A673 (cell line): ENCODE measurements at regions not wholly inside any gene's neighbourhood (a gene's known extent, or its start where the extent isn't known, plus 50 kb on each side); places are given as distances from the start of the nearest gene placed in this dataset.
A peak's percentile ranks its signal among the peaks of the same experiment; 100 is the strongest.

Source experiments
- BruUV-seq: library from RNA; stranded (reverse); fragments of 400-500 nt; replicated peaks from 2 replicates; lab custom pipeline; 2021; lab: Mats Ljungman, UMichigan
- CTCF ChIA-PET: fragments of 300-600 bp; sonication (Branson Sonifier 250); formaldehyde crosslinking; loops from one replicate; lab custom pipeline; 2022; ENCODE audit warnings: antibody characterized with exemption; lab: Charles Lee
- POLR2A ChIA-PET: fragments of 300-600 bp; sonication (Branson Sonifier 250); formaldehyde crosslinking; loops from one replicate; lab custom pipeline; 2022; ENCODE audit warnings: antibody characterized with exemption; ENCODE audit not compliant: low non-redundant PET; lab: Charles Lee
- DNase-seq: peaks from one replicate; pipeline ENCODE4 v3.0.0-alpha.2; 2015; ENCODE audit warnings: low spot score
- H3K27ac ChIP-seq: fragments of 200-600 bp; sonication (generic); 2 replicates; pipeline ENCODE4 v1.5.1; 2016; ENCODE audit warnings: mixed run types, low read depth, mild to moderate bottlenecking, mixed read lengths, antibody characterized with exemption, low read length; ENCODE audit not compliant: poor library complexity, severe bottlenecking
- H3K27me3 ChIP-seq: fragments of 200-600 bp; sonication (generic); replicated peaks from 2 replicates; pipeline ENCODE4 v1.6.1; 2017; ENCODE audit warnings: mixed run types, low read depth, mild to moderate bottlenecking, mixed read lengths, antibody characterized with exemption, low read length; ENCODE audit not compliant: insufficient read depth, poor library complexity
- H3K36me3 ChIP-seq: fragments of 200-600 bp; sonication (generic); 2 replicates; pipeline ENCODE4 v1.6.1; 2016; ENCODE audit warnings: mixed run types, mild to moderate bottlenecking, mixed read lengths, antibody characterized with exemption, low read length; ENCODE audit not compliant: insufficient read depth, poor library complexity, severe bottlenecking
- H3K4me1 ChIP-seq: fragments of 200-600 bp; sonication (generic); 2 replicates; pipeline ENCODE4 v1.6.1; 2017; ENCODE audit warnings: mixed run types, mild to moderate bottlenecking, mixed read lengths, antibody characterized with exemption, low read length; ENCODE audit not compliant: insufficient read depth, poor library complexity, severe bottlenecking
- H3K4me3 ChIP-seq: fragments of 200-600 bp; sonication (generic); 2 replicates; pipeline ENCODE4 v1.5.1; 2016; ENCODE audit warnings: low read depth, mixed run types, mild to moderate bottlenecking, mixed read lengths, low read length; ENCODE audit not compliant: poor library complexity, severe bottlenecking
- H3K9me3 ChIP-seq: fragments of 200-600 bp; sonication (generic); 2 replicates; pipeline ENCODE4 v1.6.1; 2016; ENCODE audit warnings: mixed run types, low read depth, mild to moderate bottlenecking, mixed read lengths, antibody characterized with exemption, low read length; ENCODE audit not compliant: poor library complexity, severe bottlenecking
- EZH2 ChIP-seq: fragments of 200-600 bp; sonication (generic); IDR thresholded peaks from 2 replicates; pipeline ENCODE4 v1.6.1; 2017; ENCODE audit warnings: borderline replicate concordance, low read depth, mild to moderate bottlenecking, mixed read lengths, antibody characterized with exemption, low read length; ENCODE audit not compliant: poor library complexity, severe bottlenecking
- intact Hi-C: fragments of 100-400 bp; cut with micrococcal nuclease; formaldehyde crosslinking; loops from one replicate; pipeline ENCODE4 v1.10.0; 2022; ENCODE audit not compliant: unreplicated experiment
- TF ChIP-seq, protein P1 (sequence below): fragments of 300-800, 200-600 bp; sonication (generic); conservative IDR thresholded peaks from 2 replicates; pipeline ENCODE4 v1.5.1; 2017; ENCODE audit warnings: low read depth, mild to moderate bottlenecking, antibody characterized with exemption, low read length, moderate library complexity, mixed read lengths

DNA sequence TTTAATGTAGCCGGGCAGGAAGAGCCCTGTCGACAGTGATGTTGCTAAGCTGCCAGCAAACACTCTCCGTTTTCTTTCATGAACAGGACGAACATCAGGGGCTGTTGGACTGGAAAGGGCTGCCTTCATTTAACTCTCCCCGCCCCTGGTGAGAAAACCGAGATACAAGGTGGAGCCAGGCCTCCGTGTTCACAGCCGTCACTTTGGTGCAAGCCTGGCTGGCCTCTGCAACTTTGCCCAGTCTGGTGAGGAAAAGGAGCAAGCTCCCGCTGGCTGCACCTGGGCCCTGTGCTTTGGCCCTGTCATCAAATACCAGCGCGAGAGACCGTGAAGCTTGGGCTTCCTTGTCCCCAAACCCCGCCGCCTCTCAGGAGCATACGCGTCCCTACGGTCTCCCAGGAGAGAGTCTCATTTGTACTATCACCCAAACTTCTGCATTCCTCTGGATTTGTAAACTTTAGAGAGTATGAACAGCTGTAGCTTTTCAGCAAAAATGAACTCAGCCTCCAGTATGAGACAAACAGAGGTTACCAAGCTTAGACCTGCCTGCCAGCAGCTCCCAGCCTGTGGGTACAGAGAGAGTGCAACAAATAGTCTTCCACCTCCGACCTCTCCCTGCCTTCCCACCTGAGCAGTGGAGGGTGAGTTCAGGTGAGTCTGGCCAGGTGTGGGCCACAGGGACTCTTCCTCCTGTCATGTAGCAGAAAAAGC, 445.3 kb upstream of the MGMT start:
- Histone ChIP-seq H3K27me3 (no peaks in the 10 kb centered on the region), H3K36me3 (no peaks in the 10 kb centered on the region), H3K4me3 (no peak overlapping the region), H3K27ac (peak overlapping the region; percentile 31), H3K9me3 (no peaks in the 10 kb centered on the region), H3K4me1 (peaks cover 55% of the 10 kb centered on the region)
- no peak for DNase-seq
- TF ChIP-seq, protein P1, sequence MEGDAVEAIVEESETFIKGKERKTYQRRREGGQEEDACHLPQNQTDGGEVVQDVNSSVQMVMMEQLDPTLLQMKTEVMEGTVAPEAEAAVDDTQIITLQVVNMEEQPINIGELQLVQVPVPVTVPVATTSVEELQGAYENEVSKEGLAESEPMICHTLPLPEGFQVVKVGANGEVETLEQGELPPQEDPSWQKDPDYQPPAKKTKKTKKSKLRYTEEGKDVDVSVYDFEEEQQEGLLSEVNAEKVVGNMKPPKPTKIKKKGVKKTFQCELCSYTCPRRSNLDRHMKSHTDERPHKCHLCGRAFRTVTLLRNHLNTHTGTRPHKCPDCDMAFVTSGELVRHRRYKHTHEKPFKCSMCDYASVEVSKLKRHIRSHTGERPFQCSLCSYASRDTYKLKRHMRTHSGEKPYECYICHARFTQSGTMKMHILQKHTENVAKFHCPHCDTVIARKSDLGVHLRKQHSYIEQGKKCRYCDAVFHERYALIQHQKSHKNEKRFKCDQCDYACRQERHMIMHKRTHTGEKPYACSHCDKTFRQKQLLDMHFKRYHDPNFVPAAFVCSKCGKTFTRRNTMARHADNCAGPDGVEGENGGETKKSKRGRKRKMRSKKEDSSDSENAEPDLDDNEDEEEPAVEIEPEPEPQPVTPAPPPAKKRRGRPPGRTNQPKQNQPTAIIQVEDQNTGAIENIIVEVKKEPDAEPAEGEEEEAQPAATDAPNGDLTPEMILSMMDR = no peak
- TF ChIP-seq EZH2 = no peak
- no TSS peak for BruUV-seq
- POLR2A ChIA-PET = no interaction called here
- intact Hi-C loops = loop anchor here (10.0 kb wide), 1 partner anchor 387 kb away; no protein-coding TSS in a partner anchor
- CTCF ChIA-PET = interaction anchor here (1.2 kb wide), 1 partner anchor 9 kb away, joined by 3 read pairs; no protein-coding TSS in a partner anchor

- TF ChIP-seq, protein P1 = no peak
- no peak for TF ChIP-seq EZH2
- peaks cover 68% of the 10 kb centered on the region for H3K4me1 ChIP-seq
- H3K27me3 ChIP-seq = no peaks in the 10 kb centered on the region
- no TSS peak for BruUV-seq
- intact Hi-C loops = loop anchor here (10.0 kb wide), 1 partner anchor 388 kb away; no protein-coding TSS in a partner anchor
- H3K27ac ChIP-seq = no peak overlapping the region
- no peak for DNase-seq
- no peak overlapping the region for H3K4me3 ChIP-seq
- CTCF ChIA-PET = no interaction called here
- POLR2A ChIA-PET = no interaction called here
- H3K9me3 ChIP-seq = no peaks in the 10 kb centered on the region
- no peaks in the 10 kb centered on the region for H3K36me3 ChIP-seq
These were observed 444.0 kb upstream of the MGMT start for GRCh38 chr10:129023082-129023481.

DNA sequence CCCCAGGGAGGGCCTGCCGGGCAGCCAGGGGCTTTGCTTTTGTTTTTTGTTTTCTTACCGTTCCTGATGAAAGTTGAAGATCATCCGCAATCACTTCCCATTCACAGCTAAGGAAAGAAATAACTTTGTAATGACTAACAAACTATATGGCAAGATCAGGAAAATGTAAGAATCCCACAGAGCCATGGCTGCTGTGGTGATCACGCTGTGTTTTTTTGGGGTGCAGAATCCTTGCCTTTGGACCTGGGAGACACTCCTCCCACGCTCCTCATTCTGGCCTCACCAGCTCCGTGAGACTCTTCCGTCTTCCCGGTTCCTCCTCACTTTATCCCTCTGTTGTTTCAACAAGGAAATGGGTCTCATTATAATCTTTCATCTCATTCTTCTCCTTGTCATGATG, 443.0 kb upstream of the MGMT start:
- intact Hi-C loops = loop anchor here (10.0 kb wide), 1 partner anchor 389 kb away; no protein-coding TSS in a partner anchor
- peak overlapping the region; percentile 38 for H3K27ac ChIP-seq
- peaks cover 75% of the 10 kb centered on the region for H3K4me1 ChIP-seq
- TF ChIP-seq EZH2 = no peak
- TF ChIP-seq, protein P1 = no peak
- DNase-seq = no peak
- no peaks in the 10 kb centered on the region for H3K36me3 ChIP-seq
- BruUV-seq = no TSS peak
- ChIA-PET POLR2A (no interaction called here), CTCF (no interaction called here)
- H3K27me3 ChIP-seq = no peaks in the 10 kb centered on the region
- no peaks in the 10 kb centered on the region for H3K9me3 ChIP-seq
- H3K4me3 ChIP-seq = no peak overlapping the region
